ENCODE measurements at regions not wholly inside any gene's neighbourhood (a gene's known extent, or its start where the extent isn't known, plus 50 kb on each side); places are given as distances from the start of the nearest gene placed in this dataset.
"Not testable (repeated sequence)": the region's sequence is repeated elsewhere in the genome, so short reads cannot be mapped to it uniquely, and the experiment has no call there.

DNA sequence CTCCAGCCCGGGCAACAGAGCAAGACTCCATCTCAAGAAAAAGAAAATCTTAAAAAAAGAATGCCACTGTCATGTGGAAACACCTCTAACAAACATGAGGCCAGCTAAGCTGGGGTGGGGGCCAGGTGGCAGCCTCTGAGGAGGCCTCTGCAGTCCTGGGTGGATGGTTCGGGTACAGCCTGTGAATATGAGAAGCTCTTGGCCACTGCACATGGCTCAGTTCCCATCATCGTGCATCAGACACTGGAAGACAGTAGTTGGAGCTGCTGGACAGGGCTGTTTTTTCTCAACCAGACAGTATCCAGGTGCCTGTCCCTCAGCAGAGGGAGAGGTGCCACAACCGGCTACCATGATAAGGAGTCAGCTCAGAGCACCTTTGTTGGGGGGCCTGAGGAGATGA, 67.9 kb upstream of the PLGLB2 start:
- H3K4me3 ChIP-seq (ENCODE audit: control extremely low read depth in 1 of 5, extremely low read depth in 1 of 5, insufficient read depth in 1 of 5, low read depth in 2 of 5, low read length in 4 of 5); DNase-seq; H3K79me2 ChIP-seq (ENCODE audit: control insufficient read depth, insufficient read depth, low read length); ATAC-seq (ENCODE audit: low read depth); H3K27me3 Mint-ChIP-seq; H3K27ac ChIP-seq (ENCODE audit: low read length in 2 of 2); H3K9me3 Mint-ChIP-seq (ENCODE audit: insufficient read depth); intact Hi-C loops (cut with micrococcal nuclease); POLR2A ChIA-PET; H3K27ac Mint-ChIP-seq; H3K27me3 ChIP-seq (replicated peaks in 1 of 4; ENCODE audit: control extremely low read depth in 1 of 4, control insufficient read depth in 3 of 4, insufficient read depth in 4 of 4, low read length in 3 of 4); H3K4me2 ChIP-seq (replicated peaks; ENCODE audit: low read depth, low read length, poor library complexity, severe bottlenecking); H3K4me3 Mint-ChIP-seq; H3K4me1 ChIP-seq (ENCODE audit: control insufficient read depth in 2 of 2, insufficient read depth in 2 of 2, low read length in 2 of 2); H3K9ac ChIP-seq (ENCODE audit: low read length); H4K20me1 ChIP-seq (ENCODE audit: control insufficient read depth, insufficient read depth, low read length, poor library complexity, severe bottlenecking); H2AFZ ChIP-seq (ENCODE audit: insufficient read depth, low read depth, low read length, poor library complexity, severe bottlenecking); H3K36me3 ChIP-seq (replicated peaks in 1 of 2; ENCODE audit: control extremely low read depth in 1 of 2, control insufficient read depth in 1 of 2, extremely low read depth in 1 of 2, insufficient read depth in 2 of 2, low read length in 1 of 2); H3K4me1 Mint-ChIP-seq; CTCF ChIA-PET; H3K9me3 ChIP-seq (ENCODE audit: control extremely low read depth in 1 of 3, control insufficient read depth in 2 of 3, insufficient read depth in 1 of 3, low read length in 2 of 3): not testable (repeated sequence)
- no CpG with 5 or more reads among the region's 4 CpGs for WGBS (ENCODE audit: insufficient coverage)

DNA sequence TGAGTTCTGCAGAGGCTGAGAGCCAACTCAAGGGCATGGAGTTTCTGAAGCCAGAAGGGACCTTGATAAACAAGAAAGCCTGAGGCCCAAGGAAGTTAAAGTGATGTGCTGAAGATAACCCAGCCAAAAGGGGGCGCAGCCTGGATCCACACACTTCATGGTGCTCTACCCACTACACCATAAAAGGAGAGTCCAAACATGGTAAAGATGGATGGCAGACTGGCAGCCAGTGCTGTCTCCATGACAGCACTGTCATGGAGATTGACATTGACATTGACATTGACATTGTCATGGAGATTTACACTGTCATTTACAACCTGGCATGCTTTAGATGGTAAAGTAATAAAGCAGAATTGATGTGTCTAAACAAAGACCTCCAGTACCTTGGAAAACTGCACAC, 67.2 kb upstream of the PLGLB2 start:
- H3K36me3 ChIP-seq (replicated peaks in 1 of 2; ENCODE audit: control extremely low read depth in 1 of 2, control insufficient read depth in 1 of 2, extremely low read depth in 1 of 2, insufficient read depth in 2 of 2, low read length in 1 of 2); H3K27me3 ChIP-seq (replicated peaks in 1 of 4; ENCODE audit: control extremely low read depth in 1 of 4, control insufficient read depth in 3 of 4, insufficient read depth in 4 of 4, low read length in 3 of 4); H3K4me1 ChIP-seq (ENCODE audit: control insufficient read depth in 2 of 2, insufficient read depth in 2 of 2, low read length in 2 of 2); CTCF ChIA-PET; POLR2A ChIA-PET; H3K9me3 Mint-ChIP-seq (ENCODE audit: insufficient read depth); H3K27me3 Mint-ChIP-seq; H3K27ac ChIP-seq (ENCODE audit: low read length in 2 of 2); DNase-seq; H2AFZ ChIP-seq (ENCODE audit: insufficient read depth, low read depth, low read length, poor library complexity, severe bottlenecking); H3K9me3 ChIP-seq (ENCODE audit: control extremely low read depth in 1 of 3, control insufficient read depth in 2 of 3, insufficient read depth in 1 of 3, low read length in 2 of 3); H3K4me2 ChIP-seq (replicated peaks; ENCODE audit: low read depth, low read length, poor library complexity, severe bottlenecking); ATAC-seq (ENCODE audit: low read depth); H3K27ac Mint-ChIP-seq; H3K79me2 ChIP-seq (ENCODE audit: control insufficient read depth, insufficient read depth, low read length); H3K4me3 Mint-ChIP-seq; H3K4me3 ChIP-seq (ENCODE audit: control extremely low read depth in 1 of 5, extremely low read depth in 1 of 5, insufficient read depth in 1 of 5, low read depth in 2 of 5, low read length in 4 of 5); H4K20me1 ChIP-seq (ENCODE audit: control insufficient read depth, insufficient read depth, low read length, poor library complexity, severe bottlenecking); H3K4me1 Mint-ChIP-seq; H3K9ac ChIP-seq (ENCODE audit: low read length); intact Hi-C loops (cut with micrococcal nuclease): not testable (repeated sequence)
- WGBS (ENCODE audit: insufficient coverage), result no CpG with 5 or more reads among the region's 1 CpG

- H3K27ac ChIP-seq (ENCODE audit: low read length in 2 of 2); POLR2A ChIA-PET; ATAC-seq (ENCODE audit: low read depth); CTCF ChIA-PET; intact Hi-C loops (cut with micrococcal nuclease); H3K9ac ChIP-seq (ENCODE audit: low read length); H4K20me1 ChIP-seq (ENCODE audit: control insufficient read depth, insufficient read depth, low read length, poor library complexity, severe bottlenecking); H3K4me1 Mint-ChIP-seq; H3K27me3 ChIP-seq (replicated peaks in 1 of 4; ENCODE audit: control extremely low read depth in 1 of 4, control insufficient read depth in 3 of 4, insufficient read depth in 4 of 4, low read length in 3 of 4); H3K4me1 ChIP-seq (ENCODE audit: control insufficient read depth in 2 of 2, insufficient read depth in 2 of 2, low read length in 2 of 2); H3K4me2 ChIP-seq (replicated peaks; ENCODE audit: low read depth, low read length, poor library complexity, severe bottlenecking); H3K27me3 Mint-ChIP-seq; DNase-seq; H3K36me3 ChIP-seq (replicated peaks in 1 of 2; ENCODE audit: control extremely low read depth in 1 of 2, control insufficient read depth in 1 of 2, extremely low read depth in 1 of 2, insufficient read depth in 2 of 2, low read length in 1 of 2); H2AFZ ChIP-seq (ENCODE audit: insufficient read depth, low read depth, low read length, poor library complexity, severe bottlenecking); H3K9me3 Mint-ChIP-seq (ENCODE audit: insufficient read depth); H3K9me3 ChIP-seq (ENCODE audit: control extremely low read depth in 1 of 3, control insufficient read depth in 2 of 3, insufficient read depth in 1 of 3, low read length in 2 of 3); H3K4me3 ChIP-seq (ENCODE audit: control extremely low read depth in 1 of 5, extremely low read depth in 1 of 5, insufficient read depth in 1 of 5, low read depth in 2 of 5, low read length in 4 of 5); H3K4me3 Mint-ChIP-seq; H3K79me2 ChIP-seq (ENCODE audit: control insufficient read depth, insufficient read depth, low read length); H3K27ac Mint-ChIP-seq: not testable (repeated sequence)
- 96% methylated on average over 3 of the region's 10 CpGs for WGBS (ENCODE audit: insufficient coverage)
These were observed 64.4 kb upstream of the PLGLB2 start for GRCh38 chr2:87683451-87683850.

- WGBS (ENCODE audit: insufficient coverage), result 88% methylated on average over 5 of the region's 5 CpGs
- H3K79me2 ChIP-seq (ENCODE audit: control insufficient read depth, insufficient read depth, low read length); CTCF ChIA-PET; H3K4me1 Mint-ChIP-seq; H3K4me3 Mint-ChIP-seq; H3K4me3 ChIP-seq (ENCODE audit: control extremely low read depth in 1 of 5, extremely low read depth in 1 of 5, insufficient read depth in 1 of 5, low read depth in 2 of 5, low read length in 4 of 5); DNase-seq; H3K27ac ChIP-seq (ENCODE audit: low read length in 2 of 2); H3K27me3 Mint-ChIP-seq; H3K4me2 ChIP-seq (replicated peaks; ENCODE audit: low read depth, low read length, poor library complexity, severe bottlenecking); H3K36me3 ChIP-seq (replicated peaks in 1 of 2; ENCODE audit: control extremely low read depth in 1 of 2, control insufficient read depth in 1 of 2, extremely low read depth in 1 of 2, insufficient read depth in 2 of 2, low read length in 1 of 2); H3K4me1 ChIP-seq (ENCODE audit: control insufficient read depth in 2 of 2, insufficient read depth in 2 of 2, low read length in 2 of 2); H3K9me3 ChIP-seq (ENCODE audit: control extremely low read depth in 1 of 3, control insufficient read depth in 2 of 3, insufficient read depth in 1 of 3, low read length in 2 of 3); H3K9ac ChIP-seq (ENCODE audit: low read length); H4K20me1 ChIP-seq (ENCODE audit: control insufficient read depth, insufficient read depth, low read length, poor library complexity, severe bottlenecking); H3K9me3 Mint-ChIP-seq (ENCODE audit: insufficient read depth); H3K27me3 ChIP-seq (replicated peaks in 1 of 4; ENCODE audit: control extremely low read depth in 1 of 4, control insufficient read depth in 3 of 4, insufficient read depth in 4 of 4, low read length in 3 of 4); H2AFZ ChIP-seq (ENCODE audit: insufficient read depth, low read depth, low read length, poor library complexity, severe bottlenecking); intact Hi-C loops (cut with micrococcal nuclease); POLR2A ChIA-PET; ATAC-seq (ENCODE audit: low read depth); H3K27ac Mint-ChIP-seq: not testable (repeated sequence)
These were observed 63.9 kb upstream of the PLGLB2 start for GRCh38 chr2:87683961-87684360.
